DOHH2 (cell line): ENCODE measurements at regions not wholly inside any gene's neighbourhood (a gene's known extent, or its start where the extent isn't known, plus 50 kb on each side); places are given as distances from the start of the nearest gene placed in this dataset.

Experiments
- EZH2phosphoT487 ChIP-seq: fragments of 200-600 bp; sonication (generic); IDR thresholded peaks from 2 replicates; pipeline ENCODE4 v1.6.1; 2017; ENCODE audit warnings: borderline replicate concordance, mild to moderate bottlenecking, antibody characterized with exemption, low read length, moderate library complexity, mixed read lengths
- TF ChIP-seq, protein P1 (sequence below): fragments of 200-600 bp; sonication (generic); IDR thresholded peaks from one replicate; pipeline ENCODE4 v1.5.1; 2014; ENCODE audit warnings: antibody characterized with exemption, mild to moderate bottlenecking, low read depth, low read length; ENCODE audit not compliant: poor library complexity, severe bottlenecking

DNA sequence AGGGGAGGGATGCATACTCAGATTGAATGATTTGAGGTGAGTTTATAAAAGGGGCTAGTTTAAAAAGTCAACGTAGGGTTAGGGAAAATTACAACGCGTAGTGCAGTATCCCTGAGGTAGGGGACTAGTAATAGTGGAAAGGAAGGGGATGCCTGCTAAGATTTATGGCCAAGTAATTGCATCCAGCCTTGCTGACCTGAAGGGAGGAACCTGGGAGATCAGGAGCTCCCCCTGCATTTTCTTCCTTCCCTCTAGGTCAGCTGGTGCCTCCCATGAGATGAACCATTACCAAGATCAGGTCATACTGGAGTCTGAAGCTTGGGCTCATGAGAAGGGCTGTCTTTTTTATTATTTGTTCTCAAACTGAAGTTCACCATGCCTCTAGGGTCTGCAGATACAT is 606.6 kb downstream of the TMEM114 start:
- TF ChIP-seq, protein P1, sequence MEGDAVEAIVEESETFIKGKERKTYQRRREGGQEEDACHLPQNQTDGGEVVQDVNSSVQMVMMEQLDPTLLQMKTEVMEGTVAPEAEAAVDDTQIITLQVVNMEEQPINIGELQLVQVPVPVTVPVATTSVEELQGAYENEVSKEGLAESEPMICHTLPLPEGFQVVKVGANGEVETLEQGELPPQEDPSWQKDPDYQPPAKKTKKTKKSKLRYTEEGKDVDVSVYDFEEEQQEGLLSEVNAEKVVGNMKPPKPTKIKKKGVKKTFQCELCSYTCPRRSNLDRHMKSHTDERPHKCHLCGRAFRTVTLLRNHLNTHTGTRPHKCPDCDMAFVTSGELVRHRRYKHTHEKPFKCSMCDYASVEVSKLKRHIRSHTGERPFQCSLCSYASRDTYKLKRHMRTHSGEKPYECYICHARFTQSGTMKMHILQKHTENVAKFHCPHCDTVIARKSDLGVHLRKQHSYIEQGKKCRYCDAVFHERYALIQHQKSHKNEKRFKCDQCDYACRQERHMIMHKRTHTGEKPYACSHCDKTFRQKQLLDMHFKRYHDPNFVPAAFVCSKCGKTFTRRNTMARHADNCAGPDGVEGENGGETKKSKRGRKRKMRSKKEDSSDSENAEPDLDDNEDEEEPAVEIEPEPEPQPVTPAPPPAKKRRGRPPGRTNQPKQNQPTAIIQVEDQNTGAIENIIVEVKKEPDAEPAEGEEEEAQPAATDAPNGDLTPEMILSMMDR = no peak
- TF ChIP-seq EZH2phosphoT487 = no peak
